ENCODE measurements at regions not wholly inside any gene's neighbourhood (a gene's known extent, or its start where the extent isn't known, plus 50 kb on each side); places are given as distances from the start of the nearest gene placed in this dataset.

DNA sequence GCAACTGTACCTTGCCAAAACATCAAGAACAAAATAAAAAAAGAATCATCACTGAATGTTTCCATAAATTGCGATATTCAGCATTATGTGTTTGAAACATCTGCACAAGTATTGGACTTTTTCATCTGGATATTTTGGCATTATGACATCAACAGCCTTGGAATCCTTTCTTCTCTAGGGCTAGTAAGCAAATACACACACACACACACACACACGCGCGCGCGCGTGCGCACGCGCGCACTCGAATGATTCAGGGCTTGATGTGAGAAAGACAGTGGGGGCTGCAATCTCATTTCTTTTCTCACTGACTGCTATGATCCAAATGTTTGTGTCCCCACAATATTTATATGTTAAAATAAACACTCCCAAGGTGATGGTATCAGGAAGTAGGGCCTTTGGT lies 90.0 kb upstream of the SLC38A4 start:
- Mint-ChIP-seq H3K27ac (no peak overlapping the region), H3K36me3 (no peaks in the 10 kb centered on the region), H3K4me1 (peaks cover 5% of the 10 kb centered on the region), H3K9me3 (peaks cover 0 to 5% (median 2%) of the 10 kb centered on the region in 7 donors), H3K27me3 (ENCODE audit: low read depth in 3 of 3) (no peaks in the 10 kb centered on the region), H3K4me3 (no peak overlapping the region)
- no peaks in the 10 kb centered on the region for H3K9me3 ChIP-seq (replicated peaks in 1 of 2; ENCODE audit: control insufficient read depth in 1 of 2, insufficient read depth in 1 of 2, low read length in 2 of 2)
- WGBS (ENCODE audit: insufficient coverage), result no CpG with 5 or more reads among the region's 12 CpGs
- no peaks in the 10 kb centered on the region for H4K20me1 ChIP-seq (ENCODE audit: insufficient read depth, low read length)
- no peak for DNase-seq
- H3K27ac ChIP-seq (ENCODE audit: low read depth in 1 of 2, low read length in 2 of 2), result no peak overlapping the region
- no peak overlapping the region for H3K4me3 ChIP-seq (replicated peaks in 1 of 3; ENCODE audit: low read depth in 2 of 3, low read length in 3 of 3)
- H3K36me3 ChIP-seq (replicated peaks in 1 of 2; ENCODE audit: control insufficient read depth in 1 of 2, insufficient read depth in 2 of 2, low read length in 2 of 2), result no peaks in the 10 kb centered on the region
- TF ChIP-seq, protein P1, sequence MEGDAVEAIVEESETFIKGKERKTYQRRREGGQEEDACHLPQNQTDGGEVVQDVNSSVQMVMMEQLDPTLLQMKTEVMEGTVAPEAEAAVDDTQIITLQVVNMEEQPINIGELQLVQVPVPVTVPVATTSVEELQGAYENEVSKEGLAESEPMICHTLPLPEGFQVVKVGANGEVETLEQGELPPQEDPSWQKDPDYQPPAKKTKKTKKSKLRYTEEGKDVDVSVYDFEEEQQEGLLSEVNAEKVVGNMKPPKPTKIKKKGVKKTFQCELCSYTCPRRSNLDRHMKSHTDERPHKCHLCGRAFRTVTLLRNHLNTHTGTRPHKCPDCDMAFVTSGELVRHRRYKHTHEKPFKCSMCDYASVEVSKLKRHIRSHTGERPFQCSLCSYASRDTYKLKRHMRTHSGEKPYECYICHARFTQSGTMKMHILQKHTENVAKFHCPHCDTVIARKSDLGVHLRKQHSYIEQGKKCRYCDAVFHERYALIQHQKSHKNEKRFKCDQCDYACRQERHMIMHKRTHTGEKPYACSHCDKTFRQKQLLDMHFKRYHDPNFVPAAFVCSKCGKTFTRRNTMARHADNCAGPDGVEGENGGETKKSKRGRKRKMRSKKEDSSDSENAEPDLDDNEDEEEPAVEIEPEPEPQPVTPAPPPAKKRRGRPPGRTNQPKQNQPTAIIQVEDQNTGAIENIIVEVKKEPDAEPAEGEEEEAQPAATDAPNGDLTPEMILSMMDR (IDR thresholded peaks at IDR 0.05), result no peak
- no peak overlapping the region for H2AFZ ChIP-seq (ENCODE audit: insufficient read depth, low read depth, low read length, poor library complexity, severe bottlenecking)
- H3K9ac ChIP-seq (ENCODE audit: insufficient read depth, low read length, poor library complexity, severe bottlenecking), result no peak overlapping the region
- H3K27me3 ChIP-seq (ENCODE audit: control insufficient read depth in 2 of 2, insufficient read depth in 2 of 2, low read length in 2 of 2), result no peaks in the 10 kb centered on the region
- no peaks in the 10 kb centered on the region for H3K79me2 ChIP-seq (ENCODE audit: insufficient read depth, low read length)
- intact Hi-C loops (cut with micrococcal nuclease), result no loop called here
- no peak overlapping the region for H3K4me2 ChIP-seq (replicated peaks; ENCODE audit: extremely low read depth, low read length, poor library complexity, severe bottlenecking)
- peaks cover 0 to 1% of the 10 kb centered on the region in 2 donors for H3K4me1 ChIP-seq (ENCODE audit: control insufficient read depth in 1 of 2, insufficient read depth in 2 of 2, low read length in 2 of 2)

DNA sequence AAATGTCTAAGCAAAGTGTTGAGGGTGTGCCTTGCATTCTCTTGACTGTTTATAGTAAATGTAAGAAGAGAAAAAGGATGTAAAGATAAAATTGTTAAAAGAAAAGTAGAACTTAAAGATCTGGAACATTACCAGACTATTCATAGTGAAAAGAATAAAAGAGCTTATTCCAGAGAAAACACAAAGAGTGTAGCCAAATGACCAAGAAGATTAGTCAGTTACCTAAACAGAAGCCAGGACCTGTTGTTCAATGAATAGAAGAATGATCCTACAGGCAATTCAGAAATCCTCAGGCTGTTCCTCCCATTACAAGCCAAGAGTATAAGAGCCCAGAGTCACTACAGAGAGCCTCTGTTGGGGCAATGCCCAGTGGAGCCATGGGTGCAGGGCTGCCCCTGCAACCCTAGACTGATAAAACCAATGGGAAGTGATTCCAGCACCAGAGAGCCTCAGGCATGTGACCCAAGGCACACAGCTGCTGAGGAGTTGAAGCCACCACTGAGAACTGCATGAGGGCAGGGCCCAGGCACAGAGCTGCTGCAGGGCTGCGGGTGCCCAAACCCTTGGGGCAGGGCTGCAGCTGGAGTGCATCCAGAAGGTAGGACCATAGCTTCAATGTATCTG lies 91.1 kb upstream of the SLC38A4 start:
- Histone ChIP-seq H3K4me1 (ENCODE audit: control insufficient read depth in 1 of 2, insufficient read depth in 2 of 2, low read length in 2 of 2) (peaks cover 0 to 5% of the 10 kb centered on the region in 2 donors), H3K4me2 (replicated peaks; ENCODE audit: extremely low read depth, low read length, poor library complexity, severe bottlenecking) (no peak overlapping the region)
- intact Hi-C loops (cut with micrococcal nuclease), result no loop called here

More for the DNA sequence above, 91.1 kb upstream of the SLC38A4 start:
- Histone ChIP-seq H3K9ac (ENCODE audit: insufficient read depth, low read length, poor library complexity, severe bottlenecking) (no peak overlapping the region), H3K4me3 (replicated peaks in 1 of 3; ENCODE audit: low read depth in 2 of 3, low read length in 3 of 3) (no peak overlapping the region), H4K20me1 (ENCODE audit: insufficient read depth, low read length) (no peaks in the 10 kb centered on the region), H2AFZ (ENCODE audit: insufficient read depth, low read depth, low read length, poor library complexity, severe bottlenecking) (no peak overlapping the region), H3K79me2 (ENCODE audit: insufficient read depth, low read length) (no peaks in the 10 kb centered on the region), H3K9me3 (replicated peaks in 1 of 2; ENCODE audit: control insufficient read depth in 1 of 2, insufficient read depth in 1 of 2, low read length in 2 of 2) (no peaks in the 10 kb centered on the region), H3K36me3 (replicated peaks in 1 of 2; ENCODE audit: control insufficient read depth in 1 of 2, insufficient read depth in 2 of 2, low read length in 2 of 2) (no peaks in the 10 kb centered on the region), H3K27ac (ENCODE audit: low read depth in 1 of 2, low read length in 2 of 2) (no peak overlapping the region), H3K27me3 (ENCODE audit: control insufficient read depth in 2 of 2, insufficient read depth in 2 of 2, low read length in 2 of 2) (no peaks in the 10 kb centered on the region)
- H3K4me1 Mint-ChIP-seq, result peaks cover 6% of the 10 kb centered on the region
- H3K27me3 Mint-ChIP-seq (ENCODE audit: low read depth in 3 of 3), result no peaks in the 10 kb centered on the region
- H3K4me3 Mint-ChIP-seq, result no peak overlapping the region
- TF ChIP-seq, protein P1 (IDR thresholded peaks at IDR 0.05), result no peak
- H3K9me3 Mint-ChIP-seq, result peaks cover 0 to 4% (median 2%) of the 10 kb centered on the region in 7 donors
- H3K36me3 Mint-ChIP-seq, result no peaks in the 10 kb centered on the region
- DNase-seq, result no peak
- WGBS (ENCODE audit: insufficient coverage), result 100% methylated on average over 1 of the region's 1 CpG
- no peak overlapping the region for H3K27ac Mint-ChIP-seq

Measured in CD14-positive monocyte (primary cell).